HG03103 (cell line): ENCODE measurements at regions not wholly inside any gene's neighbourhood (a gene's known extent, or its start where the extent isn't known, plus 50 kb on each side); places are given as distances from the start of the nearest gene placed in this dataset.

ENCODE experiments used
- ATAC-seq: cut with Tn5 transposase; IDR thresholded peaks from one replicate; pipeline ENCODE4 v1.9.1; 2021; ENCODE audit warnings: low read depth; ENCODE audit not compliant: unreplicated experiment

- ATAC-seq: no peak
These were observed 98.9 kb upstream of the CYP1B1 start for GRCh38 chr2:38174646-38175423.

DNA sequence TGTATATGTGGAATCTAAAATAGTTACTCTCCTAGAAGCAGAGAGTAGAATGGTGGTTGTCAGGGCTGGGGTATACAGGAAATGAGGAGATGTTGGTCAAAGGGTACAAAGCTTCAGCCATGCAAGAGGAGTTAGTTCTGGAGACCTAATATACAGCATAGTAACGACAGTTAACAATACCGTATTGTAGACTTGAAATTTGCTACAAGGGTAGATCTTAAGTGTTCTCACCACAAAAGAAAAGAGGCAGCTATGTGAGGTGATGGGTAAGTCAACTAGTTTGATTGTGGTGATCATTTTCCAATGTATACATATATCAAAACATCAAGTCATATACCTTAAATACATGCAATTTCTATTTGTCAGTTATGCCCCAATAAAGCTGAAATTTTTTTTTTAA lies 98.2 kb upstream of the CYP1B1 start:
- ATAC-seq: no peak

- ATAC-seq: no peak
These were observed 97.7 kb upstream of the CYP1B1 start for GRCh38 chr2:38173683-38174082.

GRCh38 chr2:38171208-38171855 lies 95.4 kb upstream of the CYP1B1 start:
- no peak for ATAC-seq

GRCh38 chr2:38170733-38171132 lies 94.8 kb upstream of the CYP1B1 start:
- ATAC-seq: no peak

DNA sequence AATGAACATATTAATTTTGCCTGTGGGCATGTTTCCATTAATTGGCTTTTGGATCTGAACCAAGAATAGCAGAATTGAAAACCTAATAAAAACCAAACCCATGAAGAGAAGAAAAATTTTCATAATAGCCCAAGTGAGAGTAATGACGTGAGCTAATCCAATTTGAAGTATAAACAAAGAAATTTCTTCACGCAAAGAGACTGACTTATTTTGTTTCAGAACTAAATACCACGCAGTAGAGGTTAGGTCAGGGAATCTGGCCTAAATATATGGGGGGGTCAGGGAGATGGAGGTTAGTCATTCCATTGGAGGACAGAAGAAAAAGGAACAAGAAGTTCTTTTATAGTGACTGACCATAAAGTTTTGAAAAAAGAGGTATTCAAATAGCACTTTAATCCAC lies 94.1 kb upstream of the CYP1B1 start:
- ATAC-seq: no peak

DNA sequence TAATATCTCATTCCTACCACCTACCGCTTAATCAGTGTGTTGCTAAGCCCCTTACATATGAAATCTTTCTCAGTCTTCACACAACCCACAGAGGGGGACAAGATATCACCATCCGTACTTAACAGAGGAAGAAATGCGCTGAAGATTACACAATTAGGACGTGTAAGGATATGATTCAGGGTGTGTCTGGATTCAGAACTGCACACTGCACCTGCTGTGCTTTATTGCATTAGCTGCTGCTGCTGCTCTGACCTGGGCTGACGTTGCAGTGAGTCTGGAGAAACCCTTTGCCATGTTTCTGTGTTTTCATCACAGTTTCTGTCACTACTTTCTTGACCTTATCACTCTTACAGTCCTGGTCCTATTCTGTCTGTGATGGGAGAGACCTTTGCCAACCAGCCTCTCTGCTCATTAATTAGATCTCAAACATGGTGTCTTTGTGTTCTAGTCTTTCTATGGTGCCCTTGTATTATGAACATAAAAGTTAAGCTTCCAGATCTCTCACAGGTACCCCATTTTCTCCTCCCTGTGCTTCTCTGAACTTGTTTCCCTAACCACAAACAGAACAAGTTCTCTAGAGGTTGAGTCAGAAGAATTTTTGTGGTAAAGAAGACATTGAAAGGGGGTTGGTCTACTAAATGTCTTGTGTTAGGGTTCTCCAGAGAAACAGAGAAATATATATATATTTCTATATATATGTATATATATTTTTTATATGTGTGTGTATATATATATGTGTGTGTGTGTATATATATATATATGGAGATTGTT lies 92.9 kb upstream of the CYP1B1 start:
- ATAC-seq: no peak

- ATAC-seq: no peak
These were observed 92.0 kb upstream of the CYP1B1 start for GRCh38 chr2:38167968-38168350.

GRCh38 chr2:38165698-38166097 lies 89.7 kb upstream of the CYP1B1 start:
- ATAC-seq: no peak

- no peak for ATAC-seq
These were observed 88.9 kb upstream of the CYP1B1 start for GRCh38 chr2:38164881-38165280.

DNA sequence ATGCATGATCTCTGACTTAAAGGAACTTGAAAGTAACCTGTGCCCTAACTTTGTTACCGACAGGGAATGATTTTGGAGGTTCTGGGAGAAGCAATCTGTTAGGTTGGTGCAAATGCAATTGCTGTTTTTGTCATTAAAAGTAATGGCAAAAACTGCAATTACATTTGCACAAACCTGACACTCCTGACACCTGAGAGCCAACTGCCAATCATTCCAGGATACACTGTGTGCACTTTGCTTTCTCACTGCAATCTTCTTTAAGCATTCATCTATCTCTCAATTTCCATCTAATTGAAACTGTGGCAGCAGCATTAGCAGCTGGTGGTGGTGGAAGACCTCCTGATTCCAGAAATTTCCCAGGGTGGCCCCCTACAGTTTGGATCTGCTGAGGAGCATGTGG lies 87.6 kb upstream of the CYP1B1 start:
- ATAC-seq: no peak

GRCh38 chr2:38163006-38163405 lies 87.1 kb upstream of the CYP1B1 start:
- no peak for ATAC-seq

- ATAC-seq: no peak
These were observed 84.6 kb upstream of the CYP1B1 start for GRCh38 chr2:38160516-38160915.

DNA sequence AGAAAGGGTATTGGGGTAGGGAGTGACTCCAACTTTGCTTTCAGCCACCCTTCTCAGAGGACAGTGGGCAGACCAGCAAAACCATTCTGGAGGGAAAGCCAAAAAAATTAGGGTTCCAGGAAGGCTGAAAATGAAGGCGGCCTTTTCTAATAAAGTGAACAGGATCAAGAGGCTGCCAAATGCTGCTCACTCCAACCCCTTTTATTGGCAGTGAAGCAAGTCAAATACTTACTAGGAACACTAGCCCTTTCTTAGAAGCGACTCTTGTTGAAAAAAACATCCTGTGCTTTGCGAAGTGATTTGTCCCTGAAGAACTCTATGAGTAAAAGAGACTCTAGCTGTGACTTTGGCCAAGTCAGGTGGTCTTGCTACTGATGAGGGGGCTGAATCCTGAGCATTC lies 83.6 kb upstream of the CYP1B1 start:
- no peak for ATAC-seq

DNA sequence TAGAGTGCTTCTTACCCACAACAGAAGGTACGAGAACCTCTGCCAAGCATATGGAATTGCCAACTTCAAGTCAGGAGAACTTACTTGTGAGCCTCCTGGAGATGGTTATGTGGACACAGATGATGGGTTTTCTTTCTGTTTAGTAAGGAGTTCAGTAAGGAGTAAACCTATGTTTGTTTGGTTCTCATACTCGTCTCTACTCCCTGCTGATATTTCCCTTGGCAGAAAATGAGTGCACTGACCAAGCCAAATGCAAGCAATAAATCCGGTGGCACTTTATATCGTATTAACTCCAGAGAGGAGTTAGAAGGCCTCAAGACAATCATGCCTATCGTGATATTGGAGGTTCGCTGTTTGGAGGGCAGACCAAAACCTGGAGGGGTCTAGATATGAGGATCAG lies 83.2 kb upstream of the CYP1B1 start:
- no peak for ATAC-seq

DNA sequence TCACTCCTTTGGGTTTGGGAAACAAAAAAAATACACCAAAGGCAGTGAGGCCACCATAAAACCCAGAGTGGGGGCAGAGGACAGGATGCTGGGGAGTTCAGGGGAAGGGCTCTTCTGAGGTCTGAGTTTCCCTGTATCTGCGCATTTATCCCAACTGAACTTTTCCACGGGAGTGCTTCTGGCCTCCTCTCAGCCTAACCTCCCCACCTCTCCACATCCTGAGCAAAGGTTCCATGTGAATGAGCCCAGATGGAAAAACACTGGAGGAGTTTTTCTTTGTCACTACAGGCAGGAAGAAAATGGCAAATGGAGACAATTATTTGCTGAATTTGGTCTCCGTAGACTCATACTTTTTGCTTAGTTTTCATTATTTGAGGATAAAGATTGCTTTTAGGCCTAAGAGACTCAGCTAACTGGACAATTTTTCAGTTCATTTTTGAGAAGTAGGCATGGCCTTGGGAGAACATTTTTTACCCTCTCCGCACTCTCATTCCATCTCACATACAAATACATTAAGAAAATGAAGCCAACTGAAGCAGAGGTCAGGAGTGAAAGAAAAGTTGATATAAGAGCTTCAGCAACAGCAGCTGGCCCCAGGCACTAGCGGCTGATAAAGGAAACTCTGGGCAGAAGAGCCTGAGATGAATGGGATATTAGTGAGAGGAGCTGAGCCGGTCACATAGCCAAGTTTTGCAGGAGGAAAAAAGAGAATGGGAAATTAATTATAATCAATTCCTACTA lies 82.6 kb upstream of the CYP1B1 start:
- ATAC-seq: no peak

DNA sequence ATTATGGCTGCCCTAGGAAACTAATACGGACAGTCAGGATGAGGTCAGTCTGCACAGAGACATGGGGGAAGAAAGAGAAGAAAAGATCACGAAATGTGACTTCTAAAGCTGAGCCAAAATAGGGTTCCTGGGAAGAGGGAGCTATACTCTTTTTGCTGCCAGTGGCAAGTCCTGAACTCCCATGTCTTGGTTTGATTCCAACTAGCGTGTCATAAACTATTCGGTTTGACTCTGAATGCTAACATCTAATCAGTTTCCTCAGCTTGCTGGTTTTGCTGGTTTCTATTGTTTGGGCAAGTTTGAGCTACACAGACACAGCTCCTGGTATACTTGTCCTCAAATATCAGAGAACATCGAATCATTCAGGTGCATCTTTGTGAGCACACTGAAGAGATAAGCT lies 80.5 kb upstream of the CYP1B1 start:
- no peak for ATAC-seq

- no peak for ATAC-seq
These were observed 79.1 kb upstream of the CYP1B1 start for GRCh38 chr2:38155015-38155414.

- ATAC-seq: no peak
These were observed 78.4 kb upstream of the CYP1B1 start for GRCh38 chr2:38154395-38154794.

DNA sequence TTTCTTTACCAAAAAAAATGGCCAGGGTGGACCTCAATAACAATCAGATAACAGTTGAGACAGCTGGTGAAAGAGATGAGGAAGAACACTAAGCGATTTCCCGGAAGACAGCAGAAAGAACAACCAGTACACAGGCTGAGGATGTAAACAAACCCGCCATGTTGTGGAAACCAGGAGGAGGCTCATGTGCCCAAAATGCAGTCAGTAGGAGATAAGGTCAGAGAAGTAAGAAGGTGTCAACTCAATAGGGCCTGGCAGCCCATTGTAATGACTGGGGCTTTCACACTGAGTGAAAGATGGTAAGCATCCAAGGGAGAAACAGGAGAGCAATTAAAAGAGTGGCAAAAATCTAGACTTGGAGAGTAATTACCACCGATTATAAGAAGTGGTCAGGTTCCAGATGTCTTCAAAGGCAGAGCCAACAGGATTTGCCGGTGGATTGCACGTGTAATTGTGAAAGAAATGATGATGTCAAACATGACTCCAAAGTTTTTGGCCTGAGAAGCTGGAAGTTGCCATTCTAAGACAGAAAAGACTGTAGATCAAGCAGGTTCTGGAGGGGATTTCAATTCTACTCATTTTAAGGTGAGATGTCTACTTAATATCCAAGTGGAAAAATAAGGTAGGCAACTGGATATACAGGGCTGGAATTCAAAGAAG lies 77.7 kb upstream of the CYP1B1 start:
- ATAC-seq: no peak
